NCI-H2227 treated with DMSO at 0.1 percent for 48 hours (cell line): ENCODE measurements at regions not wholly inside any gene's neighbourhood (a gene's known extent, or its start where the extent isn't known, plus 50 kb on each side); places are given as distances from the start of the nearest gene placed in this dataset.
"Not testable (repeated sequence)": the region's sequence is repeated elsewhere in the genome, so short reads cannot be mapped to it uniquely, and the experiment has no call there.

Source experiments
- DNase-seq: peaks from one replicate; lab custom pipeline; 2025; lab: John Stamatoyannopoulos, UW

DNA sequence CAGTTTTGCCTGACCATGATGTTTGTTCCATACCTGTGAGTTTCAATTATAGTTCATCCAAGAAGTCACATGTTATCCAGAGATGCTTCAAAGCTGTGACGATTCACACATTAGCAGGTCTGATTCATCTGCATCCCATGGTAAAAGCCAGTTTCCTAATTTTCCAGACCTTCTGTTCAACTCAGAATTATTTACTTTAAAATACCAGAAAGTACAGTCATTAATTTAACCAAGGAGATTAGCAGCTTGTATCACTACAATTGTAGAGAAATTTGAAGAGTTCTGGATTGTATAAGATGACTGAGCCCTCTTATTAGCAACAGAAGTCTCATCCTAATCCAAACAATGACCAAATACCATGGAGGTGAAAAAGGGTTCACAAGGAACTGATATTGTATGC lies 76.1 kb upstream of the THBS1 start:
- DNase-seq: no peak

DNA sequence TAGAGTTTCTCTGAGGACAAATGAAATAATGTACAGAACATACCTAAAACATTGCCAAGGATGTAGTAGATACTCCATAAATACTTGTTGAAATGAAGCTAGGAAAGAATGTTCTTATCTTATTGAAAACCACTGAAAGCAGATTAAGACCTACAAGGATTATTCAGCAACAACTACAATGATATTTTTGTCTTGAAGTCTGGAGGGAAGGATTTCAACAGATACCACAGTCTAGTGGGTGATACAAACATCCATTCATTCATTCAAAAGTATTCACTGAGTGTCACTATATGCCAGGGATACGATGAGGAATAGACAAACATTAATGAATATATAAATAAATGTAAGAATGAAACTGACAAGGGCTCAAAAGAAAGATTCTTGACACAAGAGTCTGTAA lies 74.7 kb upstream of the THBS1 start:
- DNase-seq: no peak

DNA sequence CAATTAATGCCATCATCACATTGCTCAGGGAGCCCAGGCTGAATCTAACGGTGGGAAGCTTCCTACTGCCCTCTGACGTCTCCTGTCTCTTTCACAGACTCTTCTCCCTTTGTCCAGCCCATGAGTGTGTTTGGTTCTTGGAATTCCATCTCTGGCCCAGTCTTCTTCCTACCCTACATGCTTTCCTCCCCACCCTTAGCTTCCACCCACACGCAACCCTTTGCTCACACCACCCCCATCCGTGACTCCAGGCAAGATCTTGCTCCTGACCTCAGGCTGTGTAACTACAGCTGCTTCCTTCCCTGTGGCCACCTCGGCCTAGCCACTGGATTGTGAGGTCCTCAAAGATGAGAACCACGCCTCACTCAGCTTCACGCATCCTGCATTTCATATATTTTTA lies 72.3 kb upstream of the THBS1 start:
- DNase-seq: no peak

DNA sequence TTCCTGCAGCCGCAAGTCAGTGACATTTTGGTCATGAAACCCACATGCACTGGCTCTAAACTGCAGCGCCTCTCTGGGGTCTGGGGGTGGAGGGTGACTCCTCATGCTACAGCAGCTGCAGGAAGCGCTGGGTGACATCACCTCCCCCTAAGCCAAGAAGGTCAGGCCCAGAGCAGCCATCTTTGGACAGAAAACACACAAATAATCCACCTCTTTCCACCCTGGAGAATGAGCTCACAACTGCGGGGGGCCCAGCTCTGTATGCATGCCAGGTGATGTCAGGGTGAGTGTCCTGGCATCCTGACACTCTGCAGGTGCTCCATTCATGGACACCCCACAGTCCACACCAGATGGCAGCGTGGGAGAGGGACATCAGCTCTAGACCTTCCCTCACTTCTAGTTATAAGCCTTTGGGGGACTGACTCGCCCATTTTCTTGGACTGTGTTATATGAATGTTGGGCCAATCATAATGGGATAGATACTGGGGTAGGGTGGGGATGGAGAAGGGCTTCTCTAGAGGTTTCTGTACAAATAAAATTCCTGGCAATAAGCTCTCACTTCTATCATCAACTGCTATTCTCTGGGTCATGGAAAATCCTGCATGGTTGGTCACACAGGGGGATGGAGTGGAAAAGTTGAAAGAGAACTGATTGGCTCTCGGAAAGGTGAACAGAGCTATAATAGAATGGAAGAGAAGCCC lies 70.7 kb upstream of the THBS1 start:
- DNase-seq: no peak

DNA sequence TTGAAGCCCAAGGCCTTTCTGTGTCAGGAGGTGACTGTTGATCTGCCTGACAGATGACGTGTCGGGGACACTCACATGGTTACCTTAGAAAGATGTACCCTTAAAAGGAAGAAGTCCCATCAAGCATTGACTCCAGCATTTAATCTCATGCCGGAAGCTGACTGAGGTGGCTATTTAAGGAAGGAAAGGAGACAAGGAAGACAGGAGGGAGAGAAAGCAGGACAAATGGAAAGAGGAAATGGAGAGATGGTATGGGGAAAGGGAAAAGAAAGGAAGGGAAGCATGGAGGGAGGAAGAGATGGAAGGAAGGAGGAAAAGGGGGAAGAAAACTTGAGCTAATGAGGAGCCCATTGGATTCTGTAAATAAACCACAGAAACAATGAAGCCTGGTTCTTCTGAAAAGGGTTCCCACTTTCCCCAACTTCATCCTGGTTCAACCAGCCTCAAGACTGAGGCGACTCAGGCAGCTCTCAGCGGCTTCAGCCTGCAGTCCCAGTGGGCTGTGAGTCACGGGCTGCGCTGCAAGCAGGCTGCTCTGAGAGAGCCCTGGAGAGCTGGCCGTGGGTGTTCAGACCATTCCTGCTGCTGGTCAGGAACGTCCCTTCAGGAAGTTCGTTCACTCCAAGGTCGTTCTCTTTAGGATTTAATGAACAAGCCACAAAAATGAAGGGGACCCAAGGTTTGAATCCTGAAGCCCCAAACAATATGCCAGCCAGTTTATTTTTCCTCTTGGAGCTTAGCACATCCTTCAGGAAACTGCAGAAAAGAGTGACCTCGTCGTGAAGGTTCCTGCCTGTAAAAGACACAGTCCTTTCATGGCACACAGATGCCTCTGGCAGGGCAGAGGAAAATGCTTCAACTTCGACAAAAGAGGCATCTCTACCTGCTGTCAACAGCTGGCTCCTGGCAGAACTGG lies 69.6 kb upstream of the THBS1 start:
- DNase-seq: no peak

DNA sequence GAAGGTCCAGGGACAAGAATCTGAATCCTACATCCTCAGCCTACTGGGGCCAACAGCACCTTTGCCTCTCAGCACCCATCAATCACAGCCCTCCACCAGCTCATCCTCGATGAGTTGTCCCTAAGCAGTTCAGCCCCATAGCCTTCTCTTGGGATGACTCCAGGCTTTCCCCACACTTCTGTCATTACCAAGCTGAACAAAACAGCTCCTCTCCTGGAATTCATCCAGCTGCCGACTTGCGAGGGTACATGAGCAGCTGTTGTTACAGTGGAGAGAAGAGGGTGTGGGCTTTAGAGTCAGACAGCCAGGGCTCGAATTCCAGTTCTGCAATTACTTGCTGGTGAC lies 69.0 kb upstream of the THBS1 start:
- no peak for DNase-seq

DNA sequence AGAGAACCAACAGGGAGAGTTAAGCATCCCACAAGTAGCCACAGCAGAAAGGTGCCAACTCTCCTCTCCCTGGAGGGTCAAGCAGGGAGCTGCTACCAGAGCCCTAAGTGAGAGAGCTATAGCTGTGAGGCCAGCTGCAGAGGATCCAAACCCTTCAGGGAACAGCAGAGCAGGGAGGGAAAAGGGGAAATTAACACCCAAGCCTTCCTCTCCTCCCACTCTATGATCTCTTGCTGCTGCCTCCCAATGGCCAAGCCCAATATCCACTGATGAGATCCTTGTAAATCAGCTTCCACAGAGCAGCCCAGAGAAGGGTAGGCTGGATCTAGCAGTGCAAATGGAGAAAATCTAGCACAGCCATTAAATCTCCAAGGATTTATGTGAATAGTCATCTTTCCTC lies 68.2 kb upstream of the THBS1 start:
- DNase-seq: no peak

DNA sequence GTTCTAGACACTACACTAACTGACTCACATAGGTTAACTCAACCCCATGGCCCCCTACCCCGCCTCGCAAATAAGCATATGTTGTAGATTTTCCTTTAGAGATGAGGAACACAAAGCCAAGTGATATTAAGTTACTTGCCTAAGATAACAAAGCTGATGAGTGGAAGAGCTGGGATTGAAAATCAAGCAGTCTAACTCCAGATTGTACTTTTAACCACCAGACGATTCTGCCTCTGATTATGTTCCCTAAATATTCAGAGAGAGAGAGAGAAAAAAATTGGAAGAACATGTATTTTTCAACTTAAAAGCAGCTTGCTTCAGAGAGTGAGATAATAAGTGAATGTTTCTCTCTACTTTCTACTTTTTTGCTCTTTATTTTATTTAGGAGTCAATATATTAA lies 66.9 kb upstream of the THBS1 start:
- DNase-seq: no peak

DNA sequence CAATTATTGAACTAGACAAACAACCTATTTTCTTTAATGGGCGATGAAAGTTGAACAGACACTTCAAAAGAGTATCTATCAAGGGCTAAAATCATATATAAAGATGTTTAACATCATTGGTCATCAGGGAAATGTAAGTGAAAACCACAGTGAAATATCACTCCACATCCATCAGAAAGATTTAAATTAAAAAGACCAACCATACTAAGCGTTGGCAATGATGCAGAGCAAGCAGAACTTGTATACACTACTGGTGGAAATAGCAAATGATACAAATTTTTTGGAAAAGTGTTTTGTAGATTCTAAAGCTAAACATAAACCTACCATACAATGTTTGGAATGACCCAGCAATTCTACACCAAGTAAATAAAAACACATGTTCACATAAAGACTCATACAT lies 65.9 kb upstream of the THBS1 start:
- DNase-seq: no peak

DNA sequence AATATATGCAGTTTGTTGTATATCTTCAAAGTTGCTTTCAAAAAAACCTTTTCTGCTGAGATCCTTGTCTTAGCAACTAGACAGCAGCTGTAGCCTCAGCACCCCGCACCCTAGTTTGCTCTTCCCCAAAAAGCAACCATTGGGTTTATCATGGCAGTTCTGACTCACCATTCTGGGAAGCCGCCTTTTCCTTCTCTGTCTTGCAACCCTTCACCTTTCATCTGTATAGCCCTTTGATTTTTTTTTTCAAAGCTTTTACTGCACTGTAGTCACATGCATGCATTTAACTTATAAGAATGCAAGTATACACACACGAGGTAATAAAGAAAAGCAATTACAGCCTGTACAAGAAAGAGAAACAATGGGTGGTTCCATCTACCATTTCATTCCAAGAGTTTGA lies 65.1 kb upstream of the THBS1 start:
- no peak for DNase-seq

DNA sequence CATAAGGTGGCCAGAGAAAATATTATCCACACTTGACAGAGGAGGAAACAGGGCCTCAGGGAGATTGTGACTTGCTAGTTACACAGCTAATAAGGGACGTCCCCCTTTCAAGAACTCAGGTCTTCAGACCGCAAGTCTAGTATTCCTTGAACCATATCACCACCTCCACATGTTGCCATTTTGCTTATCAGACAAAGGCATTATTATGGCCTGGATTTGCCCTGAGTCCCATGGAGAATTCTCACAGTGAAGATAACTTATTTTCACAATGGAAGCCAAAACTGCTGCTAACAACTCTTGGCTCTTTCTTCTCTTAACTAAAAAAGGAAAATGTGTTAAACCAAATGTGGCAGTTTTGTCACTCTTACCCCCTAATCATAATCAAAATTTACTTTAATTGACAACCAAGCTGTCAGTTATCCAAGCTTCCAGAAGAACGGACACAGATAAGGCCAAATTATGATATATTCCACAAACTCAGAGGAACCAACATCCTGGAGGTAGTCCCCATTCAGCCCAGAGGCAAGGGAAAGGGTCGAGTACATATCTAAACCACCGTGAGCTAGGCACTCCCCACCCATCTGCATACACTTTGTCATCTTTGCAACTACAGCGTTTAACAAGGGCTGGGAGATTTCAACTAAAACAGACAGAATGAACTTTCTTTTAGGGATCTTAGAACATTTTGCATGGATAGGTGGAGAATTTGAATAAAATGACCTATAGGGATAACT lies 63.6 kb upstream of the THBS1 start:
- no peak for DNase-seq

DNA sequence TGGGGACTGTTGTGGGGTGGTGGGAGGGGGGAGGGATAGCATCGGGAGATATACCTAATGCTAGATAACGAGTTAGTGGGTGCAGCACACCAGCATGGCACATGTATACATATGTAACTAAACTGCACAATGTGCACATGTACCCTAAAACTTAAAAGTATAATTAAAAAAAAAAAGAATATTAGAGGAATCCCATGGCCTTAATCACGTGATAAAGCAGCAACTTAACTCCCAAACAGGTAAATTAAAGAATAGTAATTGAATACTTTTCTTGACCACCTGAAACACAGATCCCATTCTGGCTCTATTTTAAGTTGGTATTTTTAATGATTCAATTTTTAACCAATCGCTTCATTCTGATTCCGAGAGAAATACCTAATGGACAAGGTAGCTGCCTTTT lies 56.9 kb upstream of the THBS1 start:
- DNase-seq: not testable (repeated sequence)

DNA sequence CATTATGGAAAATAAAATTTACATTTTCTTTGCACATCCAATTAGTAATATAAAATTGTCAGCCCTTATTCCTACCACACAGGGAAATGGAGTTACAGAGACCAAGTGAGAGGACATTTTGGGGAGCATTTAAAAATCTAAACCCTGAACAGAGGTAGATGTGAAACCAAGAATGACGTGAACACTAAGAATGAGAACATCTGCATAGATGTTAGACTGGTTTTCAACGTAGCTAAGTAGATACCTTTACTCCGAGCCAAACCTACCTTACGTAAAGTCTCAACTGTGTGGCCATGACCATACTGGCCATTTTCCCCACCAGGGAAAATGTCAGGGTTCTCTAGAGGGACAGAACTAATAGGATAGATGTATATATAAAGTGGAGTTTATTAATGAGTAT lies 51.4 kb upstream of the THBS1 start:
- no peak for DNase-seq

DNA sequence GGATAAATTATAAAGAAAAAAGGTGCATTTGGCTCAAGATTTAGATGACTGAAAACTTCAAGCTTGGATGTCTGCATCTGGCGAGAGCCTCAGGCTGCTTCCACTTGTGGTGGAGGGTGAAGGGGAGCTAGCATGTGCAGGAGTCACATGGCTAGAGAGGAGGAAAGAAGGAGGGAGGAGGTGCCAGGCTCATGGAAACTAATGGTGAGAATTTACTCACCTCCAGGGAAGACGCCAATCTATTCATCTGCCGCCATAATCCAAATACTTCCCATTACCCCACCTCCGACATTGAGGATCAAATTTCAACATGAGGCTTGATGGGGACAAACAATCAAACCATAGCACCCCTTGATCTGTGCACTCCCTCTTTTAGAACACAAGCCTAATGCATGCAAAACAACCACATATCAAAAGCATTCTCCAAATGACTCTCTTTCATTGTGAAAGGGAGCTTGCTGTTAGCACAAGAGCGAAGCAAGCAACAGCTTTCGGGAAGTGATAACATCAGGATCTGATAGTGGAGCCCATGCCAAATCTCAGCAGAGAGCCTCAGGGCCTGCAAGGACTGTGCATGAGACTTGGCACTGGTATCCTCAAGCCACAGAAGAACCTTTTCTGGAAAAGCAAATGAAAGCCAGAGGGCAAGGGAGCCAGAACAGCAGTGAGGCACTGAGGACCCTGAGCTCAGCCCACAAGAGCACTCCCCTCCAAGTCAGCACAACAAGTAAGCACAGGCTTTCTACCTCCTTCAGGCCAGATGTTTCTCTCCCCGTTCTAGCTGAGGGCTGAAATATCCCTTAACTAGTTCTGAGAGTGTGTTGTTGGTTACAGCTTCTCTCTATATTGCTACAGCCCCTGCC lies 50.2 kb upstream of the THBS1 start:
- DNase-seq: no peak
